Activated naive CD4-positive, alpha-beta T cell (primary cell): ENCODE measurements at regions not wholly inside any gene's neighbourhood (a gene's known extent, or its start where the extent isn't known, plus 50 kb on each side); places are given as distances from the start of the nearest gene placed in this dataset.

Experiments
- DNase-seq, 4 experiments: peaks; one replicate each; lab custom pipeline; 2025; lab: John Stamatoyannopoulos, UW

DNA sequence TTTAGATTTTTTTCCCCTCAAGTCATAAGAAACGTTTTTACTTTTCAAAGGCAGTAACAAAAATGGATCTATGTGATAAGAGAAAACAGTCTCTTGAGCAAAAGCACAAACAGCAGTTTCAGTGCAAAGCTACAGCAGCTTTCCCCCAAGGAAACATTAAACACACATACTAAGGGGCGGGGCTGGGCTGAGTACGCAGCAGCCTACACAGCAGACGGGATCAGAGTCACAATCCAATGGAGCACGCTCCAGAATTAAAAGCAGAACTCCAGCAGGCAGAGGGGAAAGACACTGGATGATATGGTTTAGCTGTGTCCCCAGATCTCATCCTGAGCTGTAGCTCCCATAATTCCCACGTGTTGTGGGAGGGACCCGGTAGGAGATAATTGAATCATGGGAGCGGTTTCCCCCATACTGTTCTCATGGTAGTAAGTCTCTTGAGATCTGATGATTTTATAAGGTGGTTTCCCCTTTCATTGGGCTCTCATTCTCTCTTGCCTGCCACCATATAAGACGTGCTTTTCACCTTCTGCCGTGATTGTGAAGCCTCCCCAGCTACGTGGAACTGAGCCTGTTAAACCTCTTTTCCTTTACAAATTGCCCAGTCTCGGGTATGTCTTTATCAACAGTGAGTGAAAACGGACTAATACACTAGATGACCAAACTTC, 116.2 kb upstream of the SLCO3A1 start:
- DNase-seq, result no peak

DNA sequence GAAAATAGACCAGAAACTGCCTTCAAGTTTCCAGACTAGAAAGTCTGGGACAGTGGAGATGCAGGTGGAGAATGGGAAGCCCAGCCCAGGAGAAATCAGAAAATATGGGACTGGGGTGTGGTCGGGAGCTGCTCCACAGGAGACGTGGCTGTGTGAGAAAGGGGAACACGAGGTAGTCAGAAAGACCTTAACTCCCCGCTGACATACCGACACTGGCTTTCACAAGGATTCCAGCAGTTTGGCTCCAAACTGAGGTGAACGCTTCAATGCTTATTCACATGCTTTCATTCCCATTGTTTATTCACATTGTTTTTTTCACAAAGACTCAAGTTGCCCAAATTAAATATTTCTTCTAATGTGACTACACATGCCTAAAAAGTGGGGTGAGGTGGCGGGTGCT, 111.5 kb upstream of the SLCO3A1 start:
- DNase-seq, result no peak

DNA sequence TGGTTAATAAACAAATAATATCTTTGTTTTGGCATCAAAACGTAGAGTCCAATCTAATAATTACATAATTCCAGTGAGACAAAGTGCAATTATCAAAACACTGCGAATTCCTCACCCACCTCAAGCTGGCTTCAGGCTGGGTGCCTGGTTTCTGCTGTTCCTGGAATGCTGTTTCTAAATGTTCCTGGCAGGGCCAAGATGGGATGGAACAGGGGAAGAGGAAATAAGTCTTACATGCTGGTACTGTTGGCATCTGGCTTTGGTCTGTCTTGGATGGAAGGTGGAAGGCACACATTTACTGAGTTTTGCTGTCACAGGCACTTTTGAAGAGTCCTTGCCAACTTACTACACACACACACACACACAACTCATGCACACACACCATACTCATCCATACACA, 101.9 kb upstream of the SLCO3A1 start:
- no peak for DNase-seq

DNA sequence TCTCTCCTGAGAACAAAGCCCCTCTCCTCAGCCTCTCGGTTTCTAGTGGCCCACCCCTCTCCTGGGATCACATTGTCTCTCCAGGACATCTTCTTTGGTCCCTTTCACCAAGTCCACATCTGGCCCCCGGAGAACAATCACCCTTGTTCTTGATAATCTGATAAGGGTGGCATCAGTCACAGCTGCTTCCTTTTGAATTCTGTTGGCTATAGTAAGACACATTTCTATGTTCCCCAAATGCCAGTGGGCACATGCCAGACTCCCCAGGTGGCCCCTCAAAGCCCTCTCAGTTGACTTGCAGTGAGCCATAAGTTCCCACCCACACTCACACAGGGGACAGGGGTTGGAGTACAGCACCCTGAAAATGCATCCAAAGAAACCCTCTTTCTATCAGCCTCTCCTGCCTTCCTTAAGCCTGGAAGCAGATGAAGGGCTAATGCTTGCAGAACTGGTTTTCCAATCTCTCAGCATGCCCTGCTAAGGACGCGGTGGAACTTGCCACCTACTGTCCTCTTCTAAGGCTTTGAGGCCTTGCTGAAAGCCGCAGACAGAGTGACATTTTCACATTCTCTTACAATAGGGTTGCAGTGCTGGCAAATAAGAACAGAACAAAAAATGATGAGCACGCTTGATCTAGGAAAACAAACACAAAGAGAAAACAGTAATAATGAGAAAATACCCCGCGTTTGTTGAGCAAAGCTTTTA, 101.3 kb upstream of the SLCO3A1 start:
- DNase-seq, result no peak

DNA sequence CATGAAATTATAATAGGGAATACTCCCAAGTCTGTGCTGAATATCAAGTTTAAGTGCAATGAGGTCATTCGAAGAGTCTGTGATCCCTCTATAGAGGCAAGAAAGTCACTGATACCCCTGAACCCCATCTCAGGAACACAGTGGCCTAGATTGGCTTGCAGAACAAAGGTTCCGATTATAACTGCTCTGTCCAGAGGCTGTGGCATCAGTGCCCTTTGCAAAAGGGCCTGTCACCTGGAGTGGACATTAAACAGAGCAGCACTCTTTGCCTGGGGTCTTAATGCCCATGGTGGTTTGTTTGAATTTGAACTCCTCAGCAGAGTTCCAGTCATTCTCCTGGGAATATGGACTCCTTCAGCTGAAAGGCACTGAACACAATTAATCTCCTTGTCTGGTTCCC, 93.9 kb upstream of the SLCO3A1 start:
- DNase-seq, result no peak

DNA sequence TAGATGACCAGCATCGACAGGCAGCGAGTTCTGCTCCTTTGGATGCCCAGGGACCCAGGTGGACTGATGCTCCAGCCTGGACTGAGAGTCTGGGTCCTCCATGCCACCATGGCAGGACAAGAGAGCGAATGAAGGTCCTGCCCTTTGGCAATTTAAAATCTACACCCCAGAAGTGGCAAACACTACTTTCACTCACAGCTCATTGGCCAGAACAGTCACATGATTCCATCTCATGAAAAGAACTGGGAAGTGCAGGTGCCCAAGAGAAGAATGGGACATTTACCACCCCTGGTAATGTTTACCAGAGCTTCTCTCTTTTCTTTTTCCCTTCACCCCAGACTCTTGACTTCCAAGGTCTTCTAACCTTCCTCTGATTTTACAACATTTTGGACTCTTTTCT, 87.8 kb upstream of the SLCO3A1 start:
- DNase-seq, result no peak

DNA sequence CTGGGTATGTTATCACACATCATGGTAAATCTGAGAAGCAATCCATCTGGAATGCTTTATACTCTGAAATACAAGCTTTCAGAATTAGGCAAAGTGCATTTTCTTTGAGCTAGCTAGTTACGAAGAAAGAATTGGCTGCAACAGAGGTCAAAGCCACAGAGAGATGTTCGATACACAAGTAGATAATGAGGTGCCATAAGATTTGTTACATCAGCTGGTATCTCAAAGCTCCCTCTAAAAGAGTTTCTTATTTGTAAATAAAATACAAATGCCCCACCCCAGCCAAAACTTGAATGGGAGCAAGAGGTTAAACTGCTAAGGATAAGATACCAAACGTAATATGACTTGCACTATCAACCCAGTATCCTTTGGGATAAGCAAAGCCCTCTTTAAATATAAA, 84.0 kb upstream of the SLCO3A1 start:
- DNase-seq, result no peak

DNA sequence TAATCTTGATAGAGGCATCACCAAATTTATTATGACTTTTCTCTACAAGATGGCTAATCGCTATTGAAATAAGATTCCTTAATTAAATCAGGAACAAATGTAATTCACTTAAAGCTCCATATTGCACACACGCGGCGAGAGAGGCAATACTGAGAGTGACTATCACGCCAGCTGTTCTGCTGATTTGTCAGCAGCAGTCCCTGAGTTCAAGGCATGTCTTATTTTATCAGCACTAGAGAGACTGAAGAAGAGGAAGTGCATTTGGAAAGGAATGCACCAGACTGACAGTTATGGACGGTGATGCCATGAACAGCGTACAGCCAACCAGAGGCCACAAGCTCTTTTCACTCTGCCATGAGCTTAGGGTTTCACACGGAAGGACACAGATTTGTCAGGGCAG, 83.6 kb upstream of the SLCO3A1 start:
- no peak for DNase-seq

DNA sequence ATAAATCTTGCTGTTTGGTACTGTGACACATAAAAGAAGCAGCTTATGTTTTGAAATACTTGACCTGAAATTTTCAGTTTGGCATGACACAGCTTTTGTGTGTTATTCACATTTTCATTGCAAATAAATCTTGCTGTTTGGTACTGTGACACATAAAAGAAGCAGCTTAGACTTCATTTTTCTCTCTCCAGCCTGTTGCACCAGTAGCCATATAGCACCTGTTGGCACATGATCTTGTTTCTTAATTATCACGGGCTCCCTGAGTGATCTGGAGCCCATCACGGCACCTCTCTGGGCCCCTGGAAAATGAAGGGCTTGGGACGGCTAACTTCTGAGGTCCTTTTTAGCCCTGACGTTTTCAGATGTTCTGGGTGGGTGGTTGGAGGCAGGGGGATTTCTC, 77.4 kb upstream of the SLCO3A1 start:
- DNase-seq, result no peak

DNA sequence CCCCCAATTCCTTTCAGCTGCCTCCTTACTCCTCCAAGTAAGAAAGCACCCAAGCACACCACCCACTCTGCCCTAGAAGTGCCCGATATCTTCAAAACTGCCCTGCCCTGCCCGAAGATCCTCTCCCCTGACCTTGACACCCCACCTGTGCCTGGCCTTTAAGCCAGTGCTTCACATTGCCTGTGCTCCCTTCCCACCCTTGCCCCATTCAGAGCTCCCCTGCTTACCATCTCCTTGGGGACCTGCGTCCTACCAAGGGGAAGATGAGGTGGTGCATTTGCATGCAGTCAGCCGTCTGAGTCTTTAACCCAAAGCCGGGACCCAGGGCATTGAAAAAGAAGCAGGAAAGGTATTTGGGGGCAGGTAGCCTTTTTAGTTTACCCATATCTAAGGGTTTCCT, 73.5 kb upstream of the SLCO3A1 start:
- DNase-seq, result no peak

DNA sequence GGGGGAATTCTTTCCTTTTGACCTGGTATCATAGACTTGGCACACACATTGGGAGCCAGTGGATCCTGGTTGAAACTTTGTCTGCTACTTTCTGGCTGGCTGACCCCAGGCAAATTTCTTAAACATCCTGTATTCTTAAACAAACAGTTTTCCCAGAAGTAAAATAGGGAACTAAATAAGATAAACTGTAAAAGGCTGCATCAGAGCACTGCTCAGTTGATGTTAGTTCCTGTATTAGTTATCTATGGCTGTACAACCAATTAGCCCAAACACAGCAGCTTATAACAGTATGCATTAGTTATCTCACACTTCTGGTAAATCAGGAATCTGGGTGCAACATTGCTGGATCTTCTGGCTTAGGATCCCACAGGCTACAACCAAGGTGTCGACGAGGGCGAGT, 73.1 kb upstream of the SLCO3A1 start:
- no peak for DNase-seq

DNA sequence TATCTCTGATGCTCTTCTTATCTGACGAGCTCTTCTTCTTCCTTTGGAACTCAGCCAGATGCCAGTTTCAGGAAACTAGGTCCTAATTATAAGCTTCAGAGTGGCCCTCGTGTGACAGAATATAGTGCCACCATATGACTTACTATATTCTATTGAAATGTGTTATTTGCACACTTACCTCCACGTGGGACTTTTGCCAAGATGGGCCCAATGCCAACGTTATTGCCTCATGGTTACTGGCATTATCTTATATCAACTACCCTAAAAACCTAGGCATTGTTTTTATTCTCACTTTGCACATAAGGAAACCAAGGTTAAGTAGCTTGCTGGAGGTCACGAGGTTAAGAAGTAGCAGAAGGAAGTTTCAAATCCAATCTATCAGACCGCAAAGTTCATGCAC, 71.3 kb upstream of the SLCO3A1 start:
- no peak for DNase-seq

DNA sequence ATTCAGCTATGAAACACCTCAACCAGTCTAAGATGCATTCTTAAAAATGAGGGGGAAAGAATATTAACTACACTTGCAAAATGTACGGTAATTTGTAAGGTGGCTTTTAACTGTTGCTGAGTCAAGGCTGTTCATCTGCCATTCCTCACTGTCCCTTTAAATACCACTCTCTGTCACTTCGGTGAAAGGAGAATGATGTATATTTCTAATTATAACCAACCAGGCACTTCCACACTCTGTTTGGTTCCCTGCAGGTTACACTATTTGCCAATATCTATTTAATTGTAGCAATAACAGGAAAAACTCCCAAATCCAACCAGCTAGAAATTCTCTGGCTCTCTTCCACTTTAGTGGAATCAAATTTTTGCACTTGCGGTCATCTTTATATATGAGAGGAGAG, 70.5 kb upstream of the SLCO3A1 start:
- no peak for DNase-seq

DNA sequence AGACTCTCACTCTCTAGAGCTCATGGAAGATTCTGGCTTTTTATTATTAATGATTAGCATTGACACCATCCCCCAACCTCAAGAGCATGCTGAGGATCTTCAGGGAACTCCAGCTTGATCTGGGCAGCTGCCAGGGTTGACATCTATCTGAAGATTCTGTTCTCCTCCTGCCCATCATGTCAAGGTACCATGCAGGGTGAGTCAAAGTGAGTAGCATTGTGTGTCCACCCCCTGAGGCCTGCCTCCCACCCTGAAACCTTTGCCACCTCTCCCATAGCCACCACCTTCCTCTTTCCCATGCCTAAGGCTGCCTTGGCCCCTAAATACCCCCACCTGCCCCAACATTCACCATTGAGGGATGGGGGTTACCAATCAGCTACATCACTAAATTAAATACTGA, 70.1 kb upstream of the SLCO3A1 start:
- DNase-seq, result no peak

DNA sequence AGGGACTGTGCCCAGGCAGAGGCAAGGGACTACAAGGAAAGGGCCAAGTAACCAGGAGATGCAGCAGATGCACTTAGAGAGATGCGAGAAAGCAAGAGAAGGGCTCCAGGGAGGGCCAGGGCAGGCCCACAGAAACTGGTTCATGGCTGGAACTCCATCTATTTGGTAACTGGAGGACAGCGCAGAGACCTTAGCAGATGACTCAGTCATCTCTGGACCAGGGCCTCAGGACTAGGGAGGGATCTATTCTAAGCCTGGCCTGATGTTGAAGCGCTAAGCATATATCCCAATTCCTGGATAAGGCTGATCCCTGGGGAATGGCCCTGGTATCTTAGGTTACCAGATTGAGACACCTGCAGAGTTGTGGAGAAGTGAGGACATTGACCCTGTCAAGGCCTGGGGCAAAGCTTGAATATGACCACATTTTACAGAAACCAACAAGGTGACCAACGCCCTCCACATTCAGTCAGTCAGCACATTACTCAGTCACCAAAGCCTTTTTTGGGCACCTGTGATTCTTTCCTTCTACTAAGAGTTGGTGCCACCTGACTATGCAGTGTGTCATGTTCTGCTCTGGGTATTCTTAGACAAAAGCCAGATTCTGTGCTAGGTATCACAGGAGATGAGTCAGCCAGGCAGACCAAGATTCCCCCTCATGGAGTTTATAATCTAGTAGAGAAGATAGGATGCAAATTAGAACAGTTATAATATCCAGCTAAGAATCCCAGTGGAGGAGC, 68.4 kb upstream of the SLCO3A1 start:
- no peak for DNase-seq

DNA sequence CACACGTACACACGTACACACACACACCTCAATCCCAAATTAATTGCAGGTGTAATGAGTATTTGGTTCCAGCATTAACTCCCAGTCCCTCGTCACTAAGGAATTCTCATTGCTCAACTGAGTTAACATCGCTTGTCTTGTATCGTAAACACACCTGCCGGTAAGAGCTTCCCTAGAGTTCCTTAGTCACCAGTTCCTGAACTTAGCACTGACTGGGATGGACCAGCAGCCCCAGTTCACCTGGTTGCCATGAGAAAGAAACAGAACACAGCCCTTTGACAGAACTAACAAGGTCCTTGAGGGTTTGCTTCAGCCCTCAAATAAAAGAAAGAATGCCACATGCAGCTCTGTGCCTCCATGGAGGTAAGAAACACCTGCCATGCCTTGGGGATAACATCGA, 66.3 kb upstream of the SLCO3A1 start:
- DNase-seq, result no peak

DNA sequence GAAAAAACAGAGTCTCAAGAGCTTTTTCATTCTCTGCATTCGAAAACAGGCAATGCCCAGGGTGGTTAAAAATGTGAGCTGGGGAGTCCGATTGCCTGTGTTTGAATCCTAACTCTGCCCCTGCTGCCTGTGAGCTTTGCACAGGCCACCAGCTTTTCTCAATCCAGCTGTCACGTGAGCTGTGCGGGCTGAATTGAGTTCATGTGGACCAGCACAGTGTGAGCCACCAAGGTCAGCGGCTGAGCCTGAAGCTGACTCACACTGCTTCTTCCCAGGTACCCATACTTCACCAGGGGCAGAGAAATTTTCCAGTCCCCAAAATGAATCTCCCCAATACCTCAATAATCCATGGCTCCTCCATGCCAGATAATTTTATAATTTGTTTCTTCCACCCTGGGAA, 64.4 kb upstream of the SLCO3A1 start:
- no peak for DNase-seq

DNA sequence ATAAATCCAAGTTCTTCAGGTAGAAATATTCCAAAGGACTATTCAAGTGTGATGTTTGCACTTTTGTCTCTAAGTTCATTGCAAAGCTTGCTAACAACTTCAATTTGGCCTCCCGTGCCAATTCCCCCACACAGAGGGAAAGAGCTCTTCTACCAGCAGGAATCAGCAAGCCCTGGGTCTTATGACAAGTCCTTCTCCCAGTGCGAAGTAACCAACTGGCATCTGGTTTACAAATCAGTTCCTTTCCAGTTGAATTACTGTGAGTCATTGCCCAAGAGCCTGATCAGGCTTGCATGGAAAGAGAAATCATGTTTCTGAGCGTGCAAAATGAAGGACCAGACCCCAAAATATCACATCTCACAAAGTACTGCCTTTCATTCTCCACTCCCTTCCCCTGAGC, 62.7 kb upstream of the SLCO3A1 start:
- DNase-seq, result no peak

DNA sequence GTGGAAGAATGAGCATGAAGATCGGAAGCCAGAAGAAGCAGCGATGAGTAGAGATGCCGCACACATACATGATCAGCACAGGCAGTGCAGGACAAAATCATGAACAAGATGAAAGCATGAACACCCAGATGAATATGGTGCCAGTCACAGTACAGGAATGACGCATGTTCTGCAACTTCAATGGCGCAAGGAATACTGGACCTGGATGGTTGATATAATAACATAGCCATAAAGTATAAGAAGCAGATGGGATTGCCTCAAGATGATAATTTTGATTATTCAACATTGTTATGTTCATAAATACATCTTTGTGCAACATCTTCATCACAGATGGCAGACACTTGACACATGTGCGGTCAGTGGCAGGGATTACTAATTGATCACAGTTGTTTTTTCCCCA, 59.7 kb upstream of the SLCO3A1 start:
- no peak for DNase-seq

DNA sequence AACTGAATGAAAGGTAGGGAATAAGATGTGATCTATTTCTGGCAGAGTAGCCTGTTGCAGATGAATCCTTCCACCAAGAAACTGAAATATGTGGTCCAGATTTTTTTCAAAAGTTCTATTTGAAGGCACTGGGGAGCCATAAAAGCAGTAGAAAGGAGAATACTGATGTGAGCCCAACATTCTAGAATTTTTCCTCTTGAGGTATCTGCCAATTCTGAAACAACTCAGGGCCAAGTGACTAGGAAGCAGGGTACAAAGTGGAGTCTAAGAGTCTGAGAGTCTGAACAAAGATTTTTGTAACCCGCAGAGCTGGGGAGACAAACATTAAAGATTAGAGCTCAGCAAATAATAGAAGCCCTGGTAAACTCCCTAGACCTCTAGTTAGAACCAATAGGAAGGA, 58.3 kb upstream of the SLCO3A1 start:
- DNase-seq, result no peak

DNA sequence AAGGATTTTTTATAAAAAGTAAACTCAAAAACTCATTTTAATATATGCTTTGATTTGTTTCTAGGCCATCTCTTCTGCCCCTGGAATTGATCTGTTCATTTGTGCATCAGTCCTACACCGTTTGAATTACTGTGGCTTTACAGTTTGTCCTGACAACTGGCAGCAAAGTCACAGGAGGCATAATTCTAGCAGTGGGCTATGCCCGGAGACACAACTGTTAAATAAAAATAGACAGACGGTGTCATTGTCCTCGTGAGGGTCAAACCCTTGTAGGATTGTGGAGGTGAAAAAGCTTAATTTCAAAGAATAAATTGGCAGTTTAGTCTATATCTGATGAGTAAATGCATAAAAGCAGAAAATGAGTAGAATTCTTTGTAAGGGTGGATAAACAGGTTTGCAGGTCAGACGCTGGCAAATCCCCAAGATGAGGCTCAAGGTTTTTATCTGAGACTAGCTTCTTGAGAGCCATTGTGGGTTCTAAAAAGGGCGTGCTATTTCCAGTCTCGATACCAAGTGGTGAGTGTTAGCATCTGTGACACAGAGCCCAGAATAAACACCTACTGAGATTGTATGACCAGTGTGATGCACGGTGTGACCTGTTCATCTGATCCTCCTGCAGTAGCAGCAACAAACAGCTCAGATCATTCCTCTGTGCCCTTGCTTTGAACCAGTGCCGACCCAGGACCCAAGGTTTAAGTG, 51.5 kb upstream of the SLCO3A1 start:
- no peak for DNase-seq

DNA sequence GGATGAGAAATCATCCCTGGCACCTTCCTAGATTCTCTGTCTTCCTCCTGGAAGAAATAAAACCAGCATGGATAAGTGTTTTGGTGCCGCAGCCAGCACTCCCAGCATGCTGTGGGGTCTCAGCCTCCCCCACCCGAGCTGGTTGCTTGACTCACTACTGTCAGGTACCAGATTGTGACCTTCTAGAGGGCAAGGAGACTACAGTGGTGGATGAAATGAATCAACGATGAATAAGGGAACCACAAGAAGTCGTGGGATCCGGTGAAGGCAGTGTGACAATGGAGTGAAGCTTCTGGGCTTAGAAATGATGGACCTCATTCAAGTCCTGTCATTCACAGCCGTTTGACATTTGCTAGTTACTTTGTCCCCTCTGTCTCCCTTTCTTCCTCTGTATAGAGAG, 50.2 kb upstream of the SLCO3A1 start:
- DNase-seq, result no peak
